Motor neuron (in vitro differentiated cells): ENCODE measurements at regions not wholly inside any gene's neighbourhood (a gene's known extent, or its start where the extent isn't known, plus 50 kb on each side); places are given as distances from the start of the nearest gene placed in this dataset.
A peak's percentile ranks its signal among the peaks of the same experiment; 100 is the strongest.

Experiments
- ATAC-seq, 8 experiments: fragments of 200-7000 bp; cut with Tn5 transposase; replicated peaks in 6 of 8; 2 replicates each; pipeline ENCODE4 v1.8.0; 2021; ENCODE audit warnings: mild to moderate bottlenecking in 8 of 8, moderate library complexity in 8 of 8
- H3K27ac ChIP-seq, 2 donors: fragments of 250-450 bp; sonication (Bioruptor Pico); 2 replicates each; pipeline ENCODE4 v1.9.0; 2021; ENCODE audit warnings: antibody characterized with exemption in 2 of 2, mild to moderate bottlenecking in 2 of 2, moderate library complexity in 1 of 2
- H3K4me1 ChIP-seq, 2 donors: fragments of 250-450 bp; sonication (Bioruptor Pico); replicated peaks in 1 of 2; 2 replicates each; pipeline ENCODE4 v1.6.1; 2021; ENCODE audit warnings: antibody characterized with exemption in 2 of 2, mild to moderate bottlenecking in 2 of 2, moderate library complexity in 1 of 2
- H3K4me3 ChIP-seq, 5 donors: fragments of 250-450 bp; sonication (Bioruptor Pico); 2 replicates each; pipeline ENCODE4 v1.9.0; 2021; ENCODE audit warnings: antibody characterized with exemption in 5 of 5, mild to moderate bottlenecking in 5 of 5, moderate library complexity in 4 of 5
- WGBS, 10 experiments: fragments of 450-650 bp; shearing (Covaris generic); methylation state at CpG; one replicate each; pipeline ENCODE4 v1.0.0; 2022; 5-methylcytosine and 5-hydroxymethylcytosine counted together
- in situ Hi-C, 9 experiments: fragments of 400-800 bp; cut with MboI; loops; one replicate each; pipeline ENCODE4 v1.15.0; 2021; ENCODE audit warnings: low sequenced_read_pairs in 9 of 9, low pct_unique_long_range_greater_than_20kb in 2 of 9; ENCODE audit not compliant: unreplicated experiment in 9 of 9

GRCh38 chr10:78817361-78817760 is 251.4 kb upstream of the ZMIZ1 start:
- Histone ChIP-seq H3K4me3 (no peak overlapping the region), H3K4me1 (peaks cover 31 to 37% of the 10 kb centered on the region in 2 donors), H3K27ac (no peak overlapping the region)
- WGBS, 10 experiments: 14 to 67% (median 50%) methylated on average over 1 to 2 of the region's 3 CpGs; no CpG with 5 or more reads in 6 of the 10 experiments
- in situ Hi-C loops: loop anchor here in 1 of 9 experiments (25.0 kb wide), 1 partner anchor 245 kb away; the partner anchor contains the start of gene ZMIZ1
- ATAC-seq: peak in 1 of 8 experiments; percentile 14

GRCh38 chr10:78817804-78818203 is 251.0 kb upstream of the ZMIZ1 start:
- in situ Hi-C loops: loop anchor here in 1 of 9 experiments (25.0 kb wide), 1 partner anchor 244 kb away; the partner anchor contains the start of gene ZMIZ1
- WGBS, 10 experiments: 50 to 100% (median 77%) methylated on average over 1 to 3 of the region's 3 CpGs; no CpG with 5 or more reads in 2 of the 10 experiments
- peaks cover 31 to 36% of the 10 kb centered on the region in 2 donors for H3K4me1 ChIP-seq
- no peak overlapping the region for H3K4me3 ChIP-seq
- no peak for ATAC-seq
- no peak overlapping the region for H3K27ac ChIP-seq

- ATAC-seq: peak in 1 of 8 experiments; percentile 20
- WGBS, 10 experiments: 62 to 100% (median 85%) methylated on average over 2 to 5 of the region's 7 CpGs; no CpG with 5 or more reads in 2 of the 10 experiments
- Histone ChIP-seq H3K4me3 (no peak overlapping the region), H3K27ac (no peak overlapping the region), H3K4me1 (peaks cover 16 to 20% of the 10 kb centered on the region in 2 donors)
- in situ Hi-C loops: loop anchor here in 1 of 9 experiments (25.0 kb wide), 1 partner anchor 243 kb away; the partner anchor contains the start of gene ZMIZ1
Observed at GRCh38 chr10:78819361-78820006, 249.3 kb upstream of the ZMIZ1 start.

GRCh38 chr10:78820007-78820362 is 248.8 kb upstream of the ZMIZ1 start:
- WGBS, 10 experiments: 20 to 90% (median 44%) methylated on average over 1 to 2 of the region's 2 CpGs; no CpG with 5 or more reads in 5 of the 10 experiments
- Histone ChIP-seq H3K4me1 (peaks cover 13 to 18% of the 10 kb centered on the region in 2 donors), H3K4me3 (no peak overlapping the region), H3K27ac (no peak overlapping the region)
- no peak for ATAC-seq
- in situ Hi-C loops: loop anchor here in 1 of 9 experiments (25.0 kb wide), 1 partner anchor 242 kb away; the partner anchor contains the start of gene ZMIZ1

GRCh38 chr10:78821052-78821451 is 247.7 kb upstream of the ZMIZ1 start:
- H3K27ac ChIP-seq: no peak overlapping the region
- in situ Hi-C loops: loop anchor here in 1 of 9 experiments (25.0 kb wide), 1 partner anchor 241 kb away; the partner anchor contains the start of gene ZMIZ1
- H3K4me1 ChIP-seq: peaks cover 19 to 20% of the 10 kb centered on the region in 2 donors
- ATAC-seq: no peak
- 78 to 100% (median 82%) methylated on average over 1 to 4 of the region's 4 CpGs; no CpG with 5 or more reads in 4 of the 10 experiments for WGBS, 10 experiments
- no peak overlapping the region for H3K4me3 ChIP-seq

- peak in 6 of 8 experiments; percentile 54 to 82 (median 66) for ATAC-seq
- Histone ChIP-seq H3K4me3 (no peak overlapping the region), H3K4me1 (peaks cover 36 to 50% of the 10 kb centered on the region in 2 donors), H3K27ac (peak overlapping the region in 1 of 2 donors; percentile 68)
- in situ Hi-C loops: no loop called here
- WGBS, 10 experiments: 31 to 86% (median 76%) methylated on average over 2 to 14 of the region's 24 CpGs; no CpG with 5 or more reads in 2 of the 10 experiments
Observed at GRCh38 chr10:78828647-78829539, 239.9 kb upstream of the ZMIZ1 start.

GRCh38 chr10:78829565-78829964 is 239.2 kb upstream of the ZMIZ1 start:
- peak in 6 of 8 experiments; percentile 6 to 34 (median 26) for ATAC-seq
- 44 to 100% (median 70%) methylated on average over 1 to 6 of the region's 9 CpGs; no CpG with 5 or more reads in 4 of the 10 experiments for WGBS, 10 experiments

GRCh38 chr10:78830062-78830975 is 238.4 kb upstream of the ZMIZ1 start:
- Histone ChIP-seq H3K4me3 (no peak overlapping the region), H3K4me1 (peaks cover 36 to 50% of the 10 kb centered on the region in 2 donors), H3K27ac (peak overlapping the region in 1 of 2 donors; percentile 68)
- WGBS, 10 experiments: 13 to 94% (median 24%) methylated on average over 2 to 6 of the region's 7 CpGs; no CpG with 5 or more reads in 1 of the 10 experiments
- ATAC-seq: peak in 7 of 8 experiments; percentile 19 to 85 (median 45)
- in situ Hi-C loops: no loop called here

More at GRCh38 chr10:78829565-78829964, 239.2 kb upstream of the ZMIZ1 start:
- in situ Hi-C loops: no loop called here
- Histone ChIP-seq H3K27ac (peak overlapping the region in 1 of 2 donors; percentile 68), H3K4me1 (peaks cover 36 to 50% of the 10 kb centered on the region in 2 donors), H3K4me3 (no peak overlapping the region)

GRCh38 chr10:78830976-78831375 is 237.8 kb upstream of the ZMIZ1 start:
- H3K4me3 ChIP-seq: no peak overlapping the region
- peak overlapping the region in 1 of 2 donors; percentile 36 for H3K27ac ChIP-seq
- 82 to 100% (median 95%) methylated on average over 1 to 5 of the region's 7 CpGs; no CpG with 5 or more reads in 3 of the 10 experiments for WGBS, 10 experiments
- peaks cover 32 to 48% of the 10 kb centered on the region in 2 donors for H3K4me1 ChIP-seq
- in situ Hi-C loops: no loop called here
- ATAC-seq: no peak

- H3K4me1 ChIP-seq: peaks cover 27 to 43% of the 10 kb centered on the region in 2 donors
- 67 to 100% (median 84%) methylated on average over 1 to 4 of the region's 8 CpGs; no CpG with 5 or more reads in 1 of the 10 experiments for WGBS, 10 experiments
- in situ Hi-C loops: no loop called here
- peak in 4 of 8 experiments; percentile 10 to 44 (median 26) for ATAC-seq
- H3K27ac ChIP-seq: no peak overlapping the region
- H3K4me3 ChIP-seq: no peak overlapping the region
Observed at GRCh38 chr10:78831461-78831860, 237.3 kb upstream of the ZMIZ1 start.

- Histone ChIP-seq H3K27ac (no peak overlapping the region), H3K4me3 (no peak overlapping the region), H3K4me1 (peaks cover 19 to 39% of the 10 kb centered on the region in 2 donors)
- ATAC-seq: no peak
- in situ Hi-C loops: no loop called here
- WGBS, 10 experiments: 83 to 100% (median 100%) methylated on average over 1 to 2 of the region's 2 CpGs; no CpG with 5 or more reads in 4 of the 10 experiments
Observed at GRCh38 chr10:78832281-78832680, 236.5 kb upstream of the ZMIZ1 start.
